ENCODE measurements at regions not wholly inside any gene's neighbourhood (a gene's known extent, or its start where the extent isn't known, plus 50 kb on each side); places are given as distances from the start of the nearest gene placed in this dataset.

DNA sequence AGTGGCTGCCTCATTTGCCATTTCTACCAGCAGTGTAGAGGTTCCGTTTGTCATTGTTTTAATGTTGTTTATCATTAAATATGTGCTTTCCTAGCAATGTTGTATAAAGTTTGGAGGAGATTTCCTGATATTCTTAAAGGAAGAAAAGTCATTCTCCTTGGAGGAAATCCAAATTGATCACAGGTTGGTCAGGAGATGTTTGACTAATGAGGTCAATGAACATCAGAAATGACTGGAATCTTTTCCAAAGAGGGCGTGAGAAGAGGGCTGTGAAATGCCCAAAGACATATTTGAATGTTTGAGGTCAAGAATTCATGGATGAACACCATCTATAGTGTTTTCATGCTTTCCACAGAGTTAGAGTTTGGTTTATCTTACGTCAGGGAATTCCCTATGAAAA, 471.3 kb downstream of the MAT2B start:
- TF ChIP-seq RAD21 (IDR thresholded peaks at IDR 0.05) (no peak), CTCF (IDR thresholded peaks at IDR 0.05; ENCODE audit: low read depth, low read length, missing input control) (no peak), TAF1 (conservative IDR thresholded peaks at IDR 0.05) (no peak), SP1 (IDR thresholded peaks at IDR 0.05) (no peak), MAX (IDR thresholded peaks at IDR 0.05) (no peak), REST (IDR thresholded peaks at IDR 0.05) (no peak), YY1 (IDR thresholded peaks at IDR 0.05) (no peak), FOXA1 (IDR thresholded peaks at IDR 0.05) (no peak), JUND (IDR thresholded peaks at IDR 0.05) (no peak)
- TF ChIP-seq, protein P1, sequence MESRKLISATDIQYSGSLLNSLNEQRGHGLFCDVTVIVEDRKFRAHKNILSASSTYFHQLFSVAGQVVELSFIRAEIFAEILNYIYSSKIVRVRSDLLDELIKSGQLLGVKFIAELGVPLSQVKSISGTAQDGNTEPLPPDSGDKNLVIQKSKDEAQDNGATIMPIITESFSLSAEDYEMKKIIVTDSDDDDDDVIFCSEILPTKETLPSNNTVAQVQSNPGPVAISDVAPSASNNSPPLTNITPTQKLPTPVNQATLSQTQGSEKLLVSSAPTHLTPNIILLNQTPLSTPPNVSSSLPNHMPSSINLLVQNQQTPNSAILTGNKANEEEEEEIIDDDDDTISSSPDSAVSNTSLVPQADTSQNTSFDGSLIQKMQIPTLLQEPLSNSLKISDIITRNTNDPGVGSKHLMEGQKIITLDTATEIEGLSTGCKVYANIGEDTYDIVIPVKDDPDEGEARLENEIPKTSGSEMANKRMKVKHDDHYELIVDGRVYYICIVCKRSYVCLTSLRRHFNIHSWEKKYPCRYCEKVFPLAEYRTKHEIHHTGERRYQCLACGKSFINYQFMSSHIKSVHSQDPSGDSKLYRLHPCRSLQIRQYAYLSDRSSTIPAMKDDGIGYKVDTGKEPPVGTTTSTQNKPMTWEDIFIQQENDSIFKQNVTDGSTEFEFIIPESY (IDR thresholded peaks at IDR 0.05): no peak

Measured in liver (tissue), 3 donors.